Peyer's patch (tissue), 4 donors: ENCODE measurements at regions not wholly inside any gene's neighbourhood (a gene's known extent, or its start where the extent isn't known, plus 50 kb on each side); places are given as distances from the start of the nearest gene placed in this dataset.
"Not testable (repeated sequence)": the region's sequence is repeated elsewhere in the genome, so short reads cannot be mapped to it uniquely, and the experiment has no call there.

Experiments used
- DNase-seq, 3 donors: peaks; one replicate each; pipeline ENCODE4 v3.0.0-alpha.2; 2017 to 2019
- H3K27ac ChIP-seq, 4 donors: fragments of 200-600 bp; sonication (generic); one replicate each; pipeline ENCODE4 v1.5.1; 2016 to 2019
- H3K27me3 ChIP-seq, 2 donors: fragments of 200-600 bp; sonication (generic); one replicate each; pipeline ENCODE4 v1.5.1; 2019
- H3K36me3 ChIP-seq, 3 donors: fragments of 200-600 bp; sonication (generic); one replicate each; pipeline ENCODE4 v1.5.1; 2016 to 2019
- H3K4me1 ChIP-seq, 4 donors: fragments of 200-600 bp; sonication (generic); one replicate each; pipeline ENCODE4 v1.5.1; 2016 to 2019
- H3K4me3 ChIP-seq, 4 donors: fragments of 200-600 bp; sonication (generic); 1 replicate in 3 of 4; 2 replicates in 1 of 4; pipeline ENCODE4 v1.5.1; 2016 to 2019; ENCODE audit warnings: mild to moderate bottlenecking in 1 of 4
- H3K9me3 ChIP-seq, 4 donors: fragments of 200-600 bp; sonication (generic); one replicate each; pipeline ENCODE4 v1.5.1; 2016 to 2019; ENCODE audit warnings: mild to moderate bottlenecking in 1 of 4
- CTCF ChIP-seq, 6 experiments: fragments of 450-650 bp in 4 of 6; fragments of 200-600 bp in 2 of 6; sonication (generic) in 1 of 6; IDR thresholded peaks; one replicate each; pipeline ENCODE4 v1.5.1; 2017 to 2019; ENCODE audit warnings: antibody characterized with exemption in 6 of 6, mild to moderate bottlenecking in 3 of 6, moderate library complexity in 1 of 6
- POLR2A ChIP-seq, 2 donors: fragments of 450-650 bp; IDR thresholded peaks; one replicate each; pipeline ENCODE4 v1.5.1; 2017; ENCODE audit warnings: antibody characterized with exemption in 2 of 2, mild to moderate bottlenecking in 2 of 2, moderate library complexity in 2 of 2

GRCh38 chr21:31418377-31419001 lies 74.4 kb upstream of the TIAM1 start:
- Histone ChIP-seq H3K36me3 (no peaks in the 10 kb centered on the region), H3K4me1 (no peaks in the 10 kb centered on the region), H3K27ac (no peak overlapping the region), H3K27me3 (no peaks in the 10 kb centered on the region), H3K9me3 (no peaks in the 10 kb centered on the region), H3K4me3 (no peak overlapping the region)
- TF ChIP-seq CTCF (IDR thresholded peaks at IDR 0.05) (no peak), POLR2A (IDR thresholded peaks at IDR 0.05) (no peak)
- no peak for DNase-seq

GRCh38 chr21:31417214-31417613 lies 73.2 kb upstream of the TIAM1 start:
- not testable (repeated sequence) for H3K4me1 ChIP-seq, DNase-seq, H3K36me3 ChIP-seq, H3K9me3 ChIP-seq, H3K27ac ChIP-seq, H3K4me3 ChIP-seq, H3K27me3 ChIP-seq

GRCh38 chr21:31416465-31416864 lies 72.4 kb upstream of the TIAM1 start:
- Histone ChIP-seq H3K4me1 (no peaks in the 10 kb centered on the region), H3K4me3 (no peak overlapping the region), H3K9me3 (no peaks in the 10 kb centered on the region), H3K27me3 (no peaks in the 10 kb centered on the region), H3K36me3 (no peaks in the 10 kb centered on the region), H3K27ac (no peak overlapping the region)
- TF ChIP-seq POLR2A (IDR thresholded peaks at IDR 0.05) (no peak), CTCF (IDR thresholded peaks at IDR 0.05) (no peak)
- DNase-seq = no peak

GRCh38 chr21:31414263-31415000 lies 70.4 kb upstream of the TIAM1 start:
- DNase-seq = no peak
- H3K4me3 ChIP-seq = no peak overlapping the region
- no peaks in the 10 kb centered on the region for H3K36me3 ChIP-seq
- no peaks in the 10 kb centered on the region for H3K9me3 ChIP-seq
- H3K4me1 ChIP-seq = no peaks in the 10 kb centered on the region
- H3K27ac ChIP-seq = no peak overlapping the region
- no peaks in the 10 kb centered on the region for H3K27me3 ChIP-seq
- TF ChIP-seq POLR2A (IDR thresholded peaks at IDR 0.05) (no peak), CTCF (IDR thresholded peaks at IDR 0.05) (no peak)

- Histone ChIP-seq H3K27ac (no peak overlapping the region), H3K9me3 (no peaks in the 10 kb centered on the region), H3K4me1 (no peaks in the 10 kb centered on the region), H3K36me3 (no peaks in the 10 kb centered on the region), H3K27me3 (no peaks in the 10 kb centered on the region), H3K4me3 (no peak overlapping the region)
- TF ChIP-seq CTCF (IDR thresholded peaks at IDR 0.05) (no peak), POLR2A (IDR thresholded peaks at IDR 0.05) (no peak)
- DNase-seq = no peak
These were observed 69.6 kb upstream of the TIAM1 start for GRCh38 chr21:31413698-31414097.

- DNase-seq = no peak
- H3K27ac ChIP-seq = no peak overlapping the region
- H3K4me1 ChIP-seq = no peaks in the 10 kb centered on the region
- H3K36me3 ChIP-seq = no peaks in the 10 kb centered on the region
- no peaks in the 10 kb centered on the region for H3K27me3 ChIP-seq
- H3K9me3 ChIP-seq = no peaks in the 10 kb centered on the region
- TF ChIP-seq POLR2A (IDR thresholded peaks at IDR 0.05) = no peak
- no peak for TF ChIP-seq CTCF (IDR thresholded peaks at IDR 0.05)
- no peak overlapping the region for H3K4me3 ChIP-seq
These were observed 66.6 kb upstream of the TIAM1 start for GRCh38 chr21:31410499-31411131.
